ENCODE measurements at regions not wholly inside any gene's neighbourhood (a gene's known extent, or its start where the extent isn't known, plus 50 kb on each side); places are given as distances from the start of the nearest gene placed in this dataset.

DNA sequence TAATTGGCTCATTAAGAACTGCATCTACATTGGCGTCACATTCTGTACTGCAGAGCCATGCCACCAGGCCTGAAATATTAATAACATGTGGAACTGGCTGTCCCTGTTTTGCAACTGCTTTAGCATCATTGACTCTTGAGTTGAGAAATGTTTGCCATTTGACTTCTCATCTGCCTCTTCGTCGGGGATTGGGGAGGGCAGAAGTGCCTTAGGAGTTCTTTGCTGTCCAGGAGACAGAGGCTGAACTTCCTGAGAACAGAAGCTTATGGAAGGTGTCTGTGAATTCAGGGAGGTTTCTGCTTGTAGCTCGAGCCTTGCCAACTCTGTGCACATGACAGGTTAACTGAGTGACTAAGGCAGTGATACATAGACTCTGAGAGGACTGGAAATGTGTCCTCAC is 265.0 kb downstream of the KIF4B start:
- DNase-seq (ENCODE audit: extremely low spot score, insufficient read length, low read depth) (no peak), FAIRE-seq (no peak)

DNA sequence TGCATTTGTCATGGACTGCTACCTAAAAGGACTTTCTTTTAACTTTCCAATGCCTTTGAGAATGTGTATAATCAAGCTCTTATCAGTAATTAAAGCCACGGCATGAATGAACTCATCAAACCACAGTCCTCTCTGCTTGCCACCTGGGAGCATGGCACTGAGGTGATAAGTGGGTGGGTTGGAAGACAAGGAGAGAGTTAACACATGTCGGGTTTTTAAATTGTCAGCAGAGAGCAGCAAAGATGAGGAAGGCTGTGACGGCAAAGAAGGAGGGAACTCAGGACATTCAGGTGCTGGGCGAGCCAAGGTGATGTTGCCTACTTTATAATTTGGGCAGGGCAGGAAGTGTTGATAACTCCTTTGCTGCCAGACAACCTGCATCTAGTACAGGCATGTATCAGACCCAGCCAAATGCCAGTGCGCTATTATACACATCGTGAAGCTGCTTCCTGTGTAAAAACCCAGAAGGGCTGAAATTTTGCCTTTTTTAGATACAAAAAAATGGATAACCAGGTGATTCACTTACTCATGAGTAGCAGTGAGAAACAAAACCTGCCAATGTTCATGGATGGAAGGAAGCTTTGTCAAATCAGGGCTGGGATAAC is 269.1 kb downstream of the KIF4B start:
- DNase-seq (ENCODE audit: extremely low spot score, insufficient read length, low read depth) (no peak), FAIRE-seq (no peak)

- no peak for DNase-seq (ENCODE audit: extremely low spot score, insufficient read length, low read depth)
- FAIRE-seq = no peak
These were observed 272.2 kb downstream of the KIF4B start for GRCh38 chr5:155285706-155286105.

DNA sequence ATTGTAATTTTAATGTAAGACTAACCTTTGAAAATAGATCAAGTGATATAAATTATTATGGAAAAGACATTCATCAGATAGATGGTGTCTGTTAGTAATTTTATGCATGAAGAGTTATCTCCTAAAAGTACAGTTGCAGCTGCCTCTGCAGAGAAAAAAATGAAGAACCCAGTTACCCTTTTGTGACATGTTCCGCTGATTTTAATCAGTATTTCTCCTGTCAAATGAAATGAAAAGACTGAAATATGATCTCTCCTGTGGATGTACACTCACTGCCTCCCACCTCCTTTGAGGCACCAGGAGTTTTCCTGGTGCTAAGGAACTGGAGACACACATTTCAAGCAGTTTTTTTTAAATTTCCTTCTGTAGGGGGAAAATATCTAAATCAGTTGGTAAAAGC is 277.4 kb downstream of the KIF4B start:
- no peak for DNase-seq (ENCODE audit: extremely low spot score, insufficient read length, low read depth)
- FAIRE-seq = no peak

DNA sequence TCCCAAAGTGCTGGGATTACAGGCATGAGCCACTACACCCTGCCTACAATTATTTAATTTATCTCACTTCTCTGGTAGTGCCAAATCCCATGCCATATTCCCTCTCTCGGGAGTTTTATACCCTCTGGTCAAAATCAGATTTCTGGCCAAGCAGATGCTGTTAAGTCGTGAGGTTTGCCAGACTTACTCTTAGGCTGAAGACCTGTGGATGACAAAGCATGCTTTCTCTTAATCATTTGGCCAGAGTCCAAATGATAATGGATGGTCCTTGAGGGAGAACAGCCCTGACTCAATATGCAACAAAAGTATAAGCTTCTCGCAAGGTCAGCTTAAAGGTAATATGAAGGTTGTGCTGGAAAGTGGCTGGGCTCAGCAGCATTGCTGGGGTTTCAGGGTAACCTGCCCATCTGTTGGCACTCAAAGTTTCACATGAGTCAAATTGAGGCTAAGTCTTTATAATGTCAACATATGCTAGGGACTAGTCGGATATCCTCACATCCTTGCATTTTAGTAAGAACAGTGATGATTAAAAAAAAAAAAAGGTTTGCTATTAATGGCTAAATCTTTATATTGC is 280.1 kb downstream of the KIF4B start:
- DNase-seq (ENCODE audit: extremely low spot score, insufficient read length, low read depth) (no peak), FAIRE-seq (no peak)

GRCh38 chr5:155295111-155295510 is 281.6 kb downstream of the KIF4B start:
- FAIRE-seq = no peak

DNA sequence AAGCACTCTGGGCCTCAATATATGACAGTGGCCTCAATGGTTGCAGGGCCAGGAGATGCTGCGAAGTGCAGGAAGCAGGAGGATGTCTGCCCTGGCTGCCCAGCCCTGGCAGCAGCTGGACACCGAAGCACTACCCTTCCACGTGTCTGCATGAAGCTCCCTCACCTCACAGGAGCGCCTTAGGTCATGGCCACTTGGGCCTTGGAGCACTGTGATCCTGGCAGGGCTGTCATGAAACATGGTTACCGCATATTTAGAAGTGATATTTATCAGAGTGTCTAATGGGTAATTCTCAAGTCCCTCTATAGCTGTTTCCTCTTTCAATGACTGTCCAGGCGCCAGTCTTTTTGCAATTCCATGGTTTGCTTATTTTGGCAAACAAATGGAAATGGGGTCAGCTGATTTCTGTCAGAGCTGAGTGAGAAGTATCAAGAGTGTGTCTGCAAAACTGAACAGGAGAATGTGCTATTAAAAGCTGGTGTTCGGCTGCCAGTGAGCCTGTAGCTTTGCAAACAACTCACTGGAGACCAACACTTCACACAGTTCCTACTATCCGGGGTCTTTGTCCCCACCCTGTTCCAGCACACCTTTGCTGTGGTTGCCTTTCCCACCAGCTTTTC is 285.9 kb downstream of the KIF4B start:
- DNase-seq (ENCODE audit: extremely low spot score, insufficient read length, low read depth) (no peak), FAIRE-seq (no peak)

More at GRCh38 chr5:155295111-155295510, 281.6 kb downstream of the KIF4B start:
- no peak for DNase-seq (ENCODE audit: extremely low spot score, insufficient read length, low read depth)

DNA sequence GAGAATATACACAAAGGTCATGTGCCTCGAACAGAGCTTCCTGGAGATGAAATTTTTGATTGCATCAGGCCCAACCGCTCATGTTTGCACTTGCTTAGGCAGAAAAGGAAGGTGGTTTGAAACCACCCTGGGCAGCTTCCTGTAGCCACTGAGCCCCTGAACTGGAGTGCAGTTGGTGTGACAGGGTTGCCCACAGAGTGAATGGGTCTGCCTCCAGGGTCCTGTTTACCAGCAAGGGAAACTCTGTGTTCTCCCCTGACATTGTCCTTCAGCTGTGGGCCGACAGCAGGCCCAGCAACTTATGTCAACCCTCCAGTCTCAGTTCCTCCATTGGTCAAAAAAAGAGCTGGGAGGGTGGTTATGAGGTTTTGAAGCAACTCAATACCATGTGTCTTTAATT is 289.6 kb downstream of the KIF4B start:
- FAIRE-seq (no peak), DNase-seq (ENCODE audit: extremely low spot score, insufficient read length, low read depth) (no peak)

- no peak for FAIRE-seq
These were observed 293.7 kb downstream of the KIF4B start for GRCh38 chr5:155307229-155307628.

GRCh38 chr5:155308289-155308688 is 294.7 kb downstream of the KIF4B start:
- no peak for DNase-seq (ENCODE audit: extremely low spot score, insufficient read length, low read depth)
- FAIRE-seq = no peak

More at GRCh38 chr5:155307229-155307628, 293.7 kb downstream of the KIF4B start:
- no peak for DNase-seq (ENCODE audit: extremely low spot score, insufficient read length, low read depth)

DNA sequence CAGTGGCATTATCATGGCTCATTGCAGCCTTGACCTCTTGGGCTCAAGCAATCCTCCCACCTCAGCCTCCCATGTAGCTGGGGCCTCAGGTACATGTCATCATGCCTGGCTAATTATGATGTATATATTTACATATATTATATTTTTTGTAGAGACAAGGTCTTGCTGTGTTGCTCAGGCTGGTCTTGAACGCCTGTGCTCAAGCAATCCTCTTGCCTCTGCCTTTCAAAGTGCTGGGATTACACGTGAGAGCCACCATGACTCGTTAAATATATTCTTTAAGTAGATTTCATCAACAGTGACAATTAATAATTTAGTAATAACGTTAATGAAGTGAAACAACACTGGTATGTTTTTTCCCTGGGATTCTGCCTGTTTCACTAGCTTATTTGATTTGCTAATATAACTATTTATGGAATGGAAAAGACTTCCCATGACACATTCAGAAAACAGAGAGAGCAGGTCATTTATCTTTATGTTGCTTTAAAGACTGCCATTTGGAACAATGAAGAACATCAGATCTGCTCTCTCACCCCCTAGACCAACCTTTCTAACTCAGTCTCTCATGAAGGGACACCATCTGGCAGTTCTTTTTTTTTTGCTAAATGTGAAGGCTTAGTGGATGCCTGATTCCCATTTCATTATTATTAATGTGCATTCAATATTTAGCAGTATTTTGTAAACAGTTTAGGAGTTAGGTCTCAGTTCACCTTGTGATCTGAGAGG is 295.6 kb downstream of the KIF4B start:
- DNase-seq (ENCODE audit: extremely low spot score, insufficient read length, low read depth) (no peak), FAIRE-seq (no peak)

DNA sequence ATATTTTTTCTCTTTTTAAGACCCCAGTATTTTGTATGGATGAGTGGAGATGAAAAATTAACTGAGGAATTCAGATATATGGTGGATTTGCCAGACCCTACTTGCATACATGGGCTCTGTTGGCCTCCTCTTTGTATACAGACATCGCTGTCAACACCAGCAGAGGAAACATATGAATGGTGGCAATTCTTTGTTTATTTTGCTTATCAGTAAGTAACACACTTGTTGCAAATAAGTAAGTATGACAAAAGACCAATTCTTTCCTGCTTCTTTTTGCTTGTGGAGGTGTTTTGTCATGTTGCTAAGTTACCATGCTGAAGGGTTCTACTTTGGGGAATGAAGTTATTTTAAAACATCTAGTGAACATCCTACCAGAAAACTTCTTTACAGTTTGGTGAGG is 298.2 kb downstream of the KIF4B start:
- FAIRE-seq (no peak), DNase-seq (ENCODE audit: extremely low spot score, insufficient read length, low read depth) (no peak)

DNA sequence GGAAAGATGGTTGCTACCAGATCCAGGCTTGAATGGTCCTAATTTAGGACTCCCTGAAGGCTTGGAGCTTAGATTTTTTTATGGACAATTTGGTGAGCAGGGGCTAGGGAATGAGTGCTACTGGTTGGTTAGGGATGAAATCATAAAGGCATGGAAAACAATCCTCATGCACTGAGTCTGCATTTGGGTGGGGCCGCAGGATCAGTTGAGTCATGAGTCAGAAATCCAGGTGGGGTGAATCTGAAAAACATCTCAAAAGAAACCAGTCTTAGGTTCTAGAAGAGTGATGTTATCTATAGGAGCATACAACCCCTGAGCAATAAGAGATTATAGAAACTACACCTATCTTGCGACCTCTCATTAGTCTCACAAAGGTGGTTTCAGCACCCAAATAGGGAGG is 300.0 kb downstream of the KIF4B start:
- no peak for DNase-seq (ENCODE audit: extremely low spot score, insufficient read length, low read depth)
- no peak for FAIRE-seq

DNA sequence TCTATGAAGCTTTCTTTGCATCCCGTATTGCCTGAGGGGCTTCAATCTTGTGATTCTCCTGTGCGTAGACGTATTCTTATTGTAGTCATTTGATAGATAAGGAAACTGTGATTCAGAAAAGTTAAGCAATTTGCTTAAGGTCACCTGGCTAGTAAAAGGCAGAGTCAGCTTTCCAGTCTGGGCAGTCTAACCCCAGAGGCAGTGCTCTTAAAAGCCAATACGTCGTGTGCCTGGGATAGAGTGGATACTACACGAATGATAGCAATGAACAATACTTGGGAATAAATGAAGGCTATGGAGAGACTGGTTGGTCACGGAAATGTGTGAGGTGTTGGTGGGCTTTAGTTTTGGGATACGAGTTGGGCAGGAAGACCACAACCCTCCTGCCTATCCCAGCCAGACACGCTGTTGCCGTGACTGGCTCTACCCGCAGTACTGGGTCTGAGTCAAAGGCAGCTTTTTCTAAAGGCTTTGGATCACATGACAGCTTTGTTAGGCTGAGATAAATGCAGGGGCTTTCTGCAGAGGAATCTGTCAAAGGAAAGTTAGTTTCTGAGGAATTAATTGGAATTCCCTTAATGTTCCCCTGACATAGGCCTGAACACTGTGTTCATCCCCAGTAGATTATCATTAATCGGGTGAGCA is 302.6 kb downstream of the KIF4B start:
- DNase-seq (ENCODE audit: extremely low spot score, insufficient read length, low read depth) = no peak
- FAIRE-seq = no peak

GRCh38 chr5:155332618-155333017 is 319.1 kb downstream of the KIF4B start:
- DNase-seq (ENCODE audit: extremely low spot score, insufficient read length, low read depth) (no peak), FAIRE-seq (no peak)

- FAIRE-seq = no peak
- DNase-seq (ENCODE audit: extremely low spot score, insufficient read length, low read depth) = no peak
These were observed 329.4 kb downstream of the KIF4B start for GRCh38 chr5:155342956-155343355.

DNA sequence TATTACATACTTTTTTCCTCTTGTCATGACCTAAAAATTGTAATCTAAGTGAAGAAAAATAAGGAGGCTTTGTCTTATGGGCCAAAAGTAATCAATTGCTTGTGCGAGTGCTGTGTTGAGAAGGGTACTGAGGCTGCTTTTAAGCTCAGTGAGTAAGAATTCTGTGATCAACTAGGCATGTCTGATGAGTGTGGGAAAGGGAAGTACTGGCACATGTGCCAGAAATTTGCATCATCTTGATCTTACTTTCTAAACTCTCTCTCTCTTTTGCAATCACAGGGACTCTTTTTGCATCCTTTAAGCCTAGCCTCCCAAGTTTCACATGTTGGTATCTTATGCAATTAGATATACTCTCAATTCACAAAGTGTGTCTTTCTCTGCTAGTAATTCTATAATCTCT is 329.9 kb downstream of the KIF4B start:
- FAIRE-seq = no peak
- DNase-seq (ENCODE audit: extremely low spot score, insufficient read length, low read depth) = no peak

DNA sequence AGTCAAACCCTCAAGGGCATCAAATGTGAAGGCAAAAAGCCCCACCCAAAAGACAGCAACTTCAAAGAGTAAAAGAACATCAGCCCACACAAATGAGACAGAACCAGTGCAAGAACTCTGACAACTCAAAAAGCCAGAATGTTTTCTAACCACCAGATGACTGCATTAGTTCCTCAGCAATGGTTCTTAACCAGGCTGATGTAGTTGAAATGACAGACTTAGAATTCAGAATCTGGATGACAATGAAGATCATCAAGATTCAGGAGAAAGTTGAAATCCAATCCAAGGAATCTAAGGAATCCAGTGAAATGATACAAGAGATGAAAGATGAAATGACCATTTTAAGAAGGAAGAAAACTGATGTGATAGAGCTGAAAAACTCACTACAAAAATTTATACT is 339.7 kb downstream of the KIF4B start:
- no peak for DNase-seq (ENCODE audit: extremely low spot score, insufficient read length, low read depth)
- FAIRE-seq = no peak

DNA sequence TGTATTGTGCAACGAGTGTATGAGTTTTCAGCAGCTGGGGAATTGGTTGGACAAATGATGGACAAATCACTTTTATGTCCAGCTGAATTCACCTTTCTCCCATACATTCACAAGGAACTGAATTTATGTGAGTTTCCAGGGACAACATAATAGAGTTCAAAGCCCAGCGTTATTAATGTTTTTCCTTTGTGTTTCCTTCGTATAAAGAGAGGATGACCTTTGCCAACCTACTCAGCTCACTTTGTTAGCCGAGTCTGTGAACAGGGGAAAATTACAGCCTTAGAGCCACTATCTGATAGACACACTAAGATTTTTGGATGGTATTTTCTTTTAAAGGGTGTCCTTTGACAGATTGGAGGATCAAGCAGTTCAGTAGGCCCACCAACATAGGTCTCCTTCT is 352.5 kb downstream of the KIF4B start:
- DNase-seq (ENCODE audit: extremely low spot score, insufficient read length, low read depth) = no peak
- FAIRE-seq = no peak

DNA sequence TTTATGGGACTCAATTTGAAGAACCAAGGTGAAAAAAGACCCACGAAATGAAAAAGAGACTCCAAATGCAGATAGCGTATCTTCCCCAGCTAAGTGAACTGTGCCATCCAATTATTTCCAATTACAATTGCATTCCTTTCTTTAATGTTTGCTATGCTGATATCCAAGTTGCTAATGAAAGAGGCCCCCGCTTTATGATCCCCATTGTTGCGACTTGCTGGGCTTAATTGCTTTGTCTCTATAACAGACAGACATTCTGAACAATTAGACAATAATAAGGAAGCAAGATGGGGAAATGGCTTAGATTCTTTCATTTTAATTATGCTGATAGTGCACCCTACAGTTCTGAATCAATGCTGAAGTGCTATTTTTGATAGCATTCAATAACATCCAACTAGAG is 354.3 kb downstream of the KIF4B start:
- no peak for DNase-seq (ENCODE audit: extremely low spot score, insufficient read length, low read depth)
- no peak for FAIRE-seq

DNA sequence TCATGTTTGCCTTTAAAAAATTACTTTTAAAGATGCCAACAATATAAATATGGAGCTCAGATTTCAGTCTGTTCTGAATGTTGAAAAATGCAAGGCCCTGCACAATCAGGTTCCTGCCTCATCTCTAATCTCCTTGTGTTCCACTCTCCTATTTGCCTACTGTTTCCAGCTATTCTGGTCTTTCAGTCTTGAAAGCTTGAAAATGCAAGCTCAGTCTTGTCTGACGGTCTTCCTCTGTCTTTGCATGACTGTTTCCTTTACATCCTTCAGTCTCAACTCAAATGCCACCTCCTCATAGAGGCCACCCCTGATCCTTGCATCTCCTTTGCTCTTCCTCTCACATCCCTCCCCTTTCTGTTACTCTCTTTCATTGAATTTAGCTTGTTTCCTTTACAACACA is 354.9 kb downstream of the KIF4B start:
- DNase-seq (ENCODE audit: extremely low spot score, insufficient read length, low read depth) = no peak
- no peak for FAIRE-seq
